ENCODE measurements at regions not wholly inside any gene's neighbourhood (a gene's known extent, or its start where the extent isn't known, plus 50 kb on each side); places are given as distances from the start of the nearest gene placed in this dataset.

- intact Hi-C loops (cut with DNase I), result no loop called here
- DNase-seq (ENCODE audit: low spot score), result no peak
- no peaks in the 10 kb centered on the region for H3K27me3 ChIP-seq (replicated peaks; ENCODE audit: insufficient read depth)
- H3K9me3 ChIP-seq, result no peaks in the 10 kb centered on the region
- TF ChIP-seq POLR2A (IDR thresholded peaks at IDR 0.05) (no peak), POLR2AphosphoS5 (IDR thresholded peaks at IDR 0.05) (no peak), CTCF (IDR thresholded peaks at IDR 0.05) (no peak)
- no peaks in the 10 kb centered on the region for H3K4me1 ChIP-seq (replicated peaks)
- 94% methylated on average over 3 of the region's 3 CpGs for WGBS
- peak overlapping the region in 1 of 2 donors; percentile 12 for H3K27ac ChIP-seq
- H3K36me3 ChIP-seq, result no peaks in the 10 kb centered on the region
- no peak overlapping the region for H3K4me3 ChIP-seq
Measured at GRCh38 chr4:79684516-79684915, 276.5 kb upstream of the GK2 start.

- Histone ChIP-seq H3K4me3 (no peak overlapping the region), H3K9me3 (no peaks in the 10 kb centered on the region), H3K27ac (peak overlapping the region in 1 of 2 donors; percentile 45), H3K27me3 (replicated peaks; ENCODE audit: insufficient read depth) (no peaks in the 10 kb centered on the region), H3K36me3 (no peaks in the 10 kb centered on the region), H3K4me1 (replicated peaks) (no peaks in the 10 kb centered on the region)
- WGBS, result 24% methylated on average over 6 of the region's 6 CpGs
- intact Hi-C loops (cut with DNase I), result no loop called here
- no peak for TF ChIP-seq POLR2A (IDR thresholded peaks at IDR 0.05)
- no peak for TF ChIP-seq CTCF (IDR thresholded peaks at IDR 0.05)
- TF ChIP-seq POLR2AphosphoS5 (IDR thresholded peaks at IDR 0.05), result no peak
- peak; percentile 7 for DNase-seq (ENCODE audit: low spot score)
Measured at GRCh38 chr4:79682801-79683530, 274.9 kb upstream of the GK2 start.

GRCh38 chr4:79682161-79682560 lies 274.1 kb upstream of the GK2 start:
- H3K9me3 ChIP-seq, result no peaks in the 10 kb centered on the region
- peak overlapping the region; percentile 8 to 45 for H3K27ac ChIP-seq
- no peaks in the 10 kb centered on the region for H3K27me3 ChIP-seq (replicated peaks; ENCODE audit: insufficient read depth)
- DNase-seq (ENCODE audit: low spot score), result no peak
- no peak for TF ChIP-seq POLR2AphosphoS5 (IDR thresholded peaks at IDR 0.05)
- no peak for TF ChIP-seq POLR2A (IDR thresholded peaks at IDR 0.05)
- no peak for TF ChIP-seq CTCF (IDR thresholded peaks at IDR 0.05)
- H3K36me3 ChIP-seq, result no peaks in the 10 kb centered on the region
- H3K4me1 ChIP-seq (replicated peaks), result no peaks in the 10 kb centered on the region
- no peak overlapping the region for H3K4me3 ChIP-seq
- 75% methylated on average over 4 of the region's 4 CpGs for WGBS
- intact Hi-C loops (cut with DNase I), result no loop called here

- WGBS, result 87% methylated on average over 1 of the region's 1 CpG
Measured at GRCh38 chr4:79679859-79680258, 271.8 kb upstream of the GK2 start.

More at GRCh38 chr4:79679859-79680258, 271.8 kb upstream of the GK2 start:
- no peaks in the 10 kb centered on the region for H3K36me3 ChIP-seq
- intact Hi-C loops (cut with DNase I), result no loop called here
- TF ChIP-seq POLR2A (IDR thresholded peaks at IDR 0.05), result no peak
- no peak for TF ChIP-seq POLR2AphosphoS5 (IDR thresholded peaks at IDR 0.05)
- no peak for TF ChIP-seq CTCF (IDR thresholded peaks at IDR 0.05)
- H3K27ac ChIP-seq, result peak overlapping the region in 1 of 2 donors; percentile 12
- no peak for DNase-seq (ENCODE audit: low spot score)
- no peak overlapping the region for H3K4me3 ChIP-seq
- no peaks in the 10 kb centered on the region for H3K27me3 ChIP-seq (replicated peaks; ENCODE audit: insufficient read depth)
- no peaks in the 10 kb centered on the region for H3K4me1 ChIP-seq (replicated peaks)
- no peaks in the 10 kb centered on the region for H3K9me3 ChIP-seq
